RWPE1 (cell line): ENCODE measurements at regions not wholly inside any gene's neighbourhood (a gene's known extent, or its start where the extent isn't known, plus 50 kb on each side); places are given as distances from the start of the nearest gene placed in this dataset.
A peak's percentile ranks its signal among the peaks of the same experiment; 100 is the strongest.

Experiments used
- CTCF ChIA-PET: fragments of 350-600 bp; sonication (Branson Sonifier 250); formaldehyde crosslinking; extraction: SDS; loops from one replicate; lab custom pipeline; 2021; lab: Yijun Ruan, JAX
- POLR2A ChIA-PET: fragments of 400-600 bp; formaldehyde crosslinking; extraction: SDS; loops from one replicate; lab custom pipeline; 2020; ENCODE audit warnings: antibody characterized with exemption; ENCODE audit not compliant: low non-redundant PET; lab: Yijun Ruan, JAX
- DNase-seq: peaks from one replicate; pipeline ENCODE4 v3.0.0; 2012; ENCODE audit warnings: low spot score
- H3K27ac ChIP-seq: fragments of 450-650 bp; 2 replicates; pipeline ENCODE4 v1.5.1; 2017
- TF ChIP-seq, protein P1 (sequence below): fragments of 450-650 bp; conservative IDR thresholded peaks from 2 replicates; pipeline ENCODE4 v1.5.1; 2017; ENCODE audit warnings: low read depth, mild to moderate bottlenecking

- TF ChIP-seq, protein P1, sequence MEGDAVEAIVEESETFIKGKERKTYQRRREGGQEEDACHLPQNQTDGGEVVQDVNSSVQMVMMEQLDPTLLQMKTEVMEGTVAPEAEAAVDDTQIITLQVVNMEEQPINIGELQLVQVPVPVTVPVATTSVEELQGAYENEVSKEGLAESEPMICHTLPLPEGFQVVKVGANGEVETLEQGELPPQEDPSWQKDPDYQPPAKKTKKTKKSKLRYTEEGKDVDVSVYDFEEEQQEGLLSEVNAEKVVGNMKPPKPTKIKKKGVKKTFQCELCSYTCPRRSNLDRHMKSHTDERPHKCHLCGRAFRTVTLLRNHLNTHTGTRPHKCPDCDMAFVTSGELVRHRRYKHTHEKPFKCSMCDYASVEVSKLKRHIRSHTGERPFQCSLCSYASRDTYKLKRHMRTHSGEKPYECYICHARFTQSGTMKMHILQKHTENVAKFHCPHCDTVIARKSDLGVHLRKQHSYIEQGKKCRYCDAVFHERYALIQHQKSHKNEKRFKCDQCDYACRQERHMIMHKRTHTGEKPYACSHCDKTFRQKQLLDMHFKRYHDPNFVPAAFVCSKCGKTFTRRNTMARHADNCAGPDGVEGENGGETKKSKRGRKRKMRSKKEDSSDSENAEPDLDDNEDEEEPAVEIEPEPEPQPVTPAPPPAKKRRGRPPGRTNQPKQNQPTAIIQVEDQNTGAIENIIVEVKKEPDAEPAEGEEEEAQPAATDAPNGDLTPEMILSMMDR: no peak
- H3K27ac ChIP-seq: no peak overlapping the region
- ChIA-PET POLR2A (no interaction called here), CTCF (no interaction called here)
- DNase-seq: no peak
These were observed 104.0 kb upstream of the PLEKHA5 start for GRCh38 chr12:19025582-19025981.

GRCh38 chr12:19026034-19026433, 103.5 kb upstream of the PLEKHA5 start:
- ChIA-PET CTCF (no interaction called here), POLR2A (no interaction called here)
- H3K27ac ChIP-seq: no peak overlapping the region
- TF ChIP-seq, protein P1: no peak
- no peak for DNase-seq

DNA sequence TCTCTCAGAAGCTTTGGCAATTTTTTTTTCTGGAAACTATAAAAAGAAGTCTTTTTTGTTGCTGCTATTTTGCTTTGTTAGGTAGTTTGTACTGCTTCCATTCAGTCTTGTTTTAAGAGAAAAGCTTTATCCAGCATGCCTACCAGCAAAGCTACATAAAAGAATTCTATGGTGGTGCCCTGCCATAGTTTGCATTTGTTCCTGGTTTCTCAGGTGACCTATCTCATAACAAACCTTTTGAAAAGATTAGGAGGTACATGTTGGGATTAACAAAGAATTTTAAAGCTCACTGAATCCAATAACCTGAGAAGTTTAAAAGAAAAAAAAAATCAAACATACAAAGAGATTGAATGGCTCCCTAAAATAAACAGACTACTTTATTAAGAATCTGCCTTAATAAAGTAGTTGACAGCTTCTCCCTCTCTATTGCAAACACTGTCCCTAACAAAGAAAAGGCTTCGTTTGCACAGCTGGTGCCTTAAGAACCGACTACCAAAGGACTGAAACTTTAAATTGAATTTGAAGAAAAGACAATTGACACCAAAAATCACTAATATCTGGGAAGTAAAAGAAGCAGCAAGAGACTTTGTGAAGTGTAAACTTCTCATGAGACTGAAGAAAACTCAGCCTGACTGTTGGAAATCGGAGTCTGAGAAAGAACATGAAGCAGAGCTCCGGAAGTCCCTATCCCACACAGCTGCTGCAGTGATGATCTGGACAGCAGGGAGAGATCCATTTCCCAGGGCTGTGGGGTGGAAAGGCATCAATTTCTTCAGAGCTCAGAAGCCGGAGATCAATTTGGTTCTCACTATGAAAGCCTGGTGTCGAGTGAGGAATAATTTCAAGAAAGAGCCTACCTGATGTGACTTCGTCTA, 102.7 kb upstream of the PLEKHA5 start:
- TF ChIP-seq, protein P1: no peak
- CTCF ChIA-PET: no interaction called here
- DNase-seq: no peak
- no peak overlapping the region for H3K27ac ChIP-seq
- POLR2A ChIA-PET: no interaction called here

- TF ChIP-seq, protein P1: no peak
- CTCF ChIA-PET: interaction anchor here (0.6 kb wide), 1 partner anchor 128 kb away, joined by 3 read pairs; no protein-coding TSS in a partner anchor
- POLR2A ChIA-PET: no interaction called here
- no peak overlapping the region for H3K27ac ChIP-seq
- peak; percentile 3 for DNase-seq
These were observed 99.4 kb upstream of the PLEKHA5 start for GRCh38 chr12:19030180-19030579.

DNA sequence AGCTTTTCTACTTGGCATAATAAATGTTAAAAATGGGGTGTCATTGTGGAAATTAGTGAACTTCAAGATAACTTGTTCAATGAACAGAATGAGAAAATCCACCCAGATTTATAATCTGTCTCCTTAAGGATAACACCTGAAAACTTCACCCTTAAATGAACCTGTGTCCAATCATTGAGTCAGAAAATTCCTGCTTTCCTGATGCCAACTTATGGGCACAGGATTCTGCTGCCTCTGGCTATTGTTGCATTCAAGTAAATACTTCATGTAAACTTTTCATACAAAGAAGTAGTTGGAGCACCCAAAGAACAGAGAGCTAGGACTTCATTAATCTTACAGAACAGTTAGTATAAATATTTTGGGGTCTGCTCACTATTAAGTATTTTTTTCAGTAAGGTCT, 98.9 kb upstream of the PLEKHA5 start:
- TF ChIP-seq, protein P1: no peak
- no peak overlapping the region for H3K27ac ChIP-seq
- CTCF ChIA-PET: no interaction called here

DNA sequence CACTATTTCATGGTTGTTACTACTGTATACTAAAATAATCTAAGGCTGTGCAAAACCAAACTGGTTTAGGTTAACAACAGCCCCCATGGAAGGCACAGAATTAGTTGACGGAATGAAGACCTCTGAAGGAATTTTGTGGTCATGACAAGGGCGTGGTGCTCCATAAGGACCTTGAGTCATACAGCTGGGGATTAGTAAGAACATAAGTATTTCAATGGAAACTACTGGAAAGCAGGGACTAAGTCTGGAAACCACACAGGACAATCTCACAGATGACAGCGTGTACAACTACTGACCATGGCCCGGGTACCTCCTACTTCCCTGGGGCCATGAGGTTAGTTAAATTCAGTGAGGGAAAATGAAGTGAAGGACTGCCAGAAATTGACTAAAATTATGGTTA, 98.5 kb upstream of the PLEKHA5 start:
- H3K27ac ChIP-seq: no peak overlapping the region
- POLR2A ChIA-PET: no interaction called here
- CTCF ChIA-PET: no interaction called here
- TF ChIP-seq, protein P1: no peak
- peak; percentile 84 for DNase-seq

More for the DNA sequence above, 98.9 kb upstream of the PLEKHA5 start:
- peak; percentile 18 for DNase-seq
- POLR2A ChIA-PET: no interaction called here
